GM18873 (cell line): ENCODE measurements at regions not wholly inside any gene's neighbourhood (a gene's known extent, or its start where the extent isn't known, plus 50 kb on each side); places are given as distances from the start of the nearest gene placed in this dataset.
"Not testable (repeated sequence)": the region's sequence is repeated elsewhere in the genome, so short reads cannot be mapped to it uniquely, and the experiment has no call there.

ENCODE experiments used
- ATAC-seq: cut with Tn5 transposase; IDR thresholded peaks from one replicate; pipeline ENCODE4 v1.9.1; 2021; ENCODE audit warnings: mild to moderate bottlenecking, moderate library complexity, moderate number of reproducible peaks; ENCODE audit not compliant: unreplicated experiment, low FRiP score

DNA sequence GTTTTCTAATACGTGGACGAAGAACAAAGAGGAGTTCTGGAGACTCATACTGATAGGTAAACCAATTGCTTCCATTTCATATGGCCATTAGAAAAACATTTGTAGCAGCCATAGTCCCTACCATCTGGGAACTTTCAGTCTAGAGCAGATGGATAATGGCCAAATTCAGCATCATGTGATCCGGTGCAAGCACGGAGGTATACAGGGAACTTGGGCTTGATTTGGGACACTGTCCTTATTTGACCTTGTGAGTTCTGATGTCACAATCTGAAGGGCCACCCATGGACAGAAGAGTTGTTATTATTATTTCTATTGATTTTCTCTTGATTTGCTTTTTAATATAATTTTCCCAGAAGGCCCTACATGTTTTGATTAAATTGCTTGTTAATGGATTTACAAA lies 154.6 kb upstream of the ZNF267 start:
- no peak for ATAC-seq

DNA sequence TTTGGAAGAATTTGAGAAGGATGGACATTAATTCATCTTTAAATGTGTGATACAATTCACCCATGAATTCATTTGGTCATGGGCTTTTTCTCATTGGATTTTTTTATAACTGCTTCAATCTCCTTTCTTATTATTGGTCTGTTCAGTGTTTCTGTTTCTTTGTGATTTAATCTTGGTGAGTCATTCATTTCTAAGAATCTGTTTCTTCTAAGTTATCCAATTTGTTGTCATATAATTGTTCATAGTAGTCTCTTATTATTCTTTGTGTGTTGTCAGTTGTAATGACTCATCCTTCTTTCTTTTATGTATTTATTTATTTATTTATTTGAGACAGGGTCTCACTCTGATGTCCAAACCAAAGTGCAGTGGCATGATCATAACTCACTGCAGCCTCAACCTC lies 146.1 kb upstream of the ZNF267 start:
- ATAC-seq: no peak

DNA sequence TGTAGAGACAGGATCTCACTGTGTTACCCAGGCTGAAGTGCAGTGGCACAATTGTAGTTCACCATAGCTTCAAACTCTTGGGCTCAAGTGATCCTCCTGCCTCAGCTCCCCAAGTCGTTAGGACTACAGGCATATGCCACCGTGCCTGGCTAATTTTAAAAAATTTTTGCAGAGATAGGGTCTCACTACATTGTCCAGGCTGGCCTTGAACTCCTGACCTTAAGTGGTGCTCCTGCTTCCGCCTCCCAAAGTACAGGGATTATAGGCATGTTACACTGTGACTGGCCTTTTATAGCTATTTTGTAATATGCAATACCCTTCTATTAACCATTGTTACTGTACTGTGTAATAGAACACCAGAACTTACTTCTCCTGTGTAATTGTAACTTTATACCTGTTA lies 139.3 kb upstream of the ZNF267 start:
- ATAC-seq: no peak

DNA sequence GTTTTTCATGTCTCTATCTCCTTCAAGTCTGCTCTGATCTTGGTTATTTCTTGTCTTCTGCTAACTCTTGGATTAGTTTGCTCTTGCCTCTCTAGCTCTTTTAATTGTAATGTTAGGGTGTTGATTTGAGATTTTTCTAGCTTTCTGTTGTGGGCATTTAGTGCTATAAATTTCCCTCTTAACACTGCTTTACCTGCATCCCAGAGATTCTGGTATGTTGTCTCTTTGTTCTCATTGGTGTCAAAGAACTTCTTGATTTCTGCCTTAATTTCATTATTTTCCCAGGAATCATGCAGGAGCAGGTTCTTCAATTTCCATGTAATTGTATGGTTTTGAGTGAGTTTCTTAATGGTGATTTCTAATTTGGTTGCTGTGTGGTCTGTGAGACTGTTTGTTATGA lies 128.5 kb upstream of the ZNF267 start:
- not testable (repeated sequence) for ATAC-seq

DNA sequence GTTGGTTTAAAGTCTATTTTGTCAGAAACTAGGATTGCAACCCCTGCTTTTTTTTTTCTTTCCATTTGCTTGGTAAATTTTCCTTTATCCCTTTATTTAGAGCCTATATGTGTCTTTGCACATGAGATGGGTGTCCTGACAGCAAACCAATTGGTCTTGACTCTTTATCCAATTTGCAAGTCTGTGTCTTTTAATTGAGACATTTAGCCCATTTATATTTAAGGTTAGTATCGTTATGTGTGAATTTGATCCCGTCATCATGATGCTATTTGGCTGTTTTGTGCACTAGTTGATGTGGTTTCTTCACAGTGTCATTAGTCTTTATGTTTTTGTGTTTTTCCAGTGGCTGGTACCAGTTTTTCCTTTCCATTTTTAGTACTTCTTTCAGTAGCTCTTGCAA lies 127.7 kb upstream of the ZNF267 start:
- no peak for ATAC-seq

DNA sequence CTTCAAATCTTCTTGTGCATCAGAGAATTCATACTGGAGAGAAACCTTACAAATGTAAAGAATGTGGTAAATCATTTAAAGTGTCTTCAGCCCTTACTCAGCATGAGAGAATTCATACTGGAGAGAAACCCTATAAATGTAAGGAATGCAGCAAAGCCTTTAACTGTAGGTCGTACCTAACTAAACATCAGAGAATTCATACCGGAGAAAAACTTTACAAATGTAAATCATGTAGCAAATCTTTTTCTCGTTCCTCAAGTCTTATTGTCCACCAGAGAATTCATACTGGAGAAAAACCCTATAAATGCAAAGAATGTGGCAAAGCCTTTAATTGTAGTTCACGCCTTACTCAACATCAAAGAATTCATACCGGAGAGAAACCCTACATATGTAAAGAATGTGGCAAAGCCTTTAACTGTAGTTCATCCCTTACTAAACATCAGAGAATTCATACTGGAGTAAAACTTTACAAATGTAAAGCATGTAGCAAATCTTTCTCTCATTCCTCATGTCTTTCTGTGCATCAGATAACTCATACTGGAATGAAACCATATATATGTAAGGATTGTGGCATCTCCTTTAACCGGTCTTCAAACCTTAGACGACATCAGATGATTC lies 118.5 kb upstream of the ZNF267 start:
- ATAC-seq: no peak

DNA sequence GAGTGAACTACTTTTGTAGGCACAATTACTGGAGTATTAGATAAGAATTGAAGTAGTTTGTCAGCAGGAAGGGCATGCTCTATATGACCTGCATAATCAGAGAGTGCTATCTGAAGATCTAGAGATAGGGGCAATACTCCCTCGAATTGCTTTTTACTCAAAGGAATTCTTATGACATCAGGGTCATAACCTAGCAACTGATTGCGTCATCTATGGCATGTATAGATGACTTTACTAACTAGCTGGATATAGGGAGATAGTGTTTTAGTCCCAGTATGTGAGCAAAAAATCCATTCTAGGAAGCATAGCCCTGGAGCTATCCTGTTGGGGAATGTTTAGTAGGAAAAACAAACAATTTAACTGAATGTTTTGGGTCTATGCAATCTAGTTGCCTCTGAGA lies 109.5 kb upstream of the ZNF267 start:
- no peak for ATAC-seq

DNA sequence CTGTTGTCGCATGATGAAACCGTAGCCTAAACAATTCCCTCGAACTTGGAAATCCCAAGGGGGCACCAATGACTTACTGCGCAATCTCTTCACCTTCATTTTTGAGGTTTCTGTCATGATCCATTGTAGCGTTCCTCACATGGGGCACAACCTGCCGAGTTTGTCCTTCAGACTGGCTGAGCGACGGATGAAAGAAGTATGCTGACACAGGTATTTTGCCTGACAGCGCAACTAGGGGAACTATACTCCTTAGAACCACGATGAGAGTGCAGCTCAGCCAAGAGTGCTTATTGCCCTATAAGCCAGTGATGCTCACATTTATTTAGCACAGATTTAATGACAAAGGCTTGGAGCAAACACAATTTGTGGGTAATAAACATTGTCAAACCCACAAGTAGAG lies 106.3 kb upstream of the ZNF267 start:
- ATAC-seq: no peak

DNA sequence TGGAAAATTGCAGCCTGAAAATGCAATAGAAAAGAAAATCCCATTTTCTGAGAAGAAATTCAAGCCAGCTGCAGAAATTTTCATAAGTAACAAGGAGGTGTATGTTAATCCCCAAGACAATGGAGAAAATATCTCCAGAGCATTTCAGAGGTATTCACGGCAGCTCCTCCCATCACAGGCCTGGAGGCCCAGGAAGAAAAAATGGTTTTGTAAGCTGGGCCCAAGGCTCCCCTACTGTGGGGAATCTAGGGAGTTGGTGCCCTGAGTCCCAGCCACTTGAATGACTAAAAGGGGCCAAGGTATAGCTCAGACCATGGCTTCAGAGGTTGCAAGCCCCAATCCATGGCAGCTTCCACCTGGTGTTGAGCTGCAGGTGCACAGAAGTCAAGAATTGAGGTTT lies 93.3 kb upstream of the ZNF267 start:
- ATAC-seq: no peak

DNA sequence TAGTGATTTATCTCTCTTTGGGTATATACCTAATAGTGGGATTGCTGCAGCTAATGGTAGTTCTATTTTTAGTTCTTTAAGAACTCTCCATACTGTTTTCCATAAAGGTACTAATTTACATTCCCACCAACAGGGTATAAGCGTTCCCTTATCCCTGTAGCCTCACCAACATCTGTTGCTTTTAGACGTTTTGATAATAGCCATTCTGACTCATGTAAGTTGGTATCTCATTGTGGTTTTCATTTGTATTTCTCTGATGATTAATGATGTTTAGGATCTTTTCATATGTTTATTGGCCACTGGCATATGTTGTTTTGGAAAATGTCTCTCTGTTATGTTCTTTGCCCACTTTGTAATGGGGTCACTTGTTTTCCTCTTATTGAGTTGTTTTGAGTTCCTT lies 88.5 kb upstream of the ZNF267 start:
- ATAC-seq: no peak

DNA sequence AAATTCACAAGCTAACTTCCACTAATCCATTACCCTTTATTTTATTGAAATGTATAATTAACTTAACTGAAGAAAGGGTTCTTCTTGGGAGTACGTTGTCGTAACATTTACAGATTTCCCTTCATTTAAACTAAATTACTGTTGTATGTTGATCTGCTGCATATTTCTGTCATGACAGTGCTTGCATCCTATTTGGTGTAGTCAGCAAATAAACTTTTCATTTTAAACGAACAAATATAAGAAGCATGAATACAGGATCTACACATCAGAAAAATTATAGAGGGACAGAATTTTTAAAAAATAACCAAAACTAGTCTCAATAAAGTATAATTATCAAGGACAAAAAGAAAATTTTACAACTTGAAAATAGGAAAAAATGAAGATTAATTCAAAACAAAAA lies 66.5 kb upstream of the ZNF267 start:
- ATAC-seq: no peak

DNA sequence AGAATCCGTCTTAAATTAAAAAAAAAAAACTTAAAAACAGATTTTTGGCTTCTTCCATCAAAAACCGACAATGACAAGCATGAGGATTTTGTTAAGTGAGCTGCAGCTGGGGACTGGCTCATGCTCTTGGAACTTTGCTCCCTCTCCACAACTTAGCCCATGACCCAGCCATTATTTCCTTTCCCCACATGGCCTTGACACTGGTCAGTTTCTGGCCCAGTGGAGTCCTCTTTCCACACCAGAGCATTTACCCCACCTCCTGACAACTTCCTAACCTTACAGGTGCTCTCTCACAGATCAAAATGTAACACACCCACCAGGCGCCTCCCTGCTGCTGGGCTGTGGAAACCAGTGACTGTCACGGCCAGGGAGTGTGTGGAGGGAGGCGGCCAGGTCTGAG lies 62.7 kb upstream of the ZNF267 start:
- ATAC-seq: no peak

DNA sequence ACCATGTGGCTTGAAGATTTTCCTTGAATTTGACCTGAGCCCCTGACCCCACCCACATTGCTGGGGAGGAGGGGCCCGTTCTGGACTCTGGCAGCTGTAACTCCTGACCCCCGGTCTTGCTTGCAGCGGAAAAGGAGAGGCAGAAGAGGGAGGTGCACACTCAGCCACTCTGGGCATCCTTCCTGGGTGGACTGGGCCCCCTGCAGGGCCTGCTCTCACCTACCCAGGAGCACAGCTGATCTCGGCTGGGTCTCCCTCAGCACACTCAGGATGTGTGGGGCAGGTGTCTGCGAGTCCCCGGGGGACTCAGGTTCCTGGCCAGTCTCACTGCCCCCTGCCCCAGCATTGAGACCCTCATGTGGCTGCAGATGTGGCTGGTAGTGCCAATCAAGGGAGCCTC lies 57.5 kb upstream of the ZNF267 start:
- ATAC-seq: not testable (repeated sequence)

DNA sequence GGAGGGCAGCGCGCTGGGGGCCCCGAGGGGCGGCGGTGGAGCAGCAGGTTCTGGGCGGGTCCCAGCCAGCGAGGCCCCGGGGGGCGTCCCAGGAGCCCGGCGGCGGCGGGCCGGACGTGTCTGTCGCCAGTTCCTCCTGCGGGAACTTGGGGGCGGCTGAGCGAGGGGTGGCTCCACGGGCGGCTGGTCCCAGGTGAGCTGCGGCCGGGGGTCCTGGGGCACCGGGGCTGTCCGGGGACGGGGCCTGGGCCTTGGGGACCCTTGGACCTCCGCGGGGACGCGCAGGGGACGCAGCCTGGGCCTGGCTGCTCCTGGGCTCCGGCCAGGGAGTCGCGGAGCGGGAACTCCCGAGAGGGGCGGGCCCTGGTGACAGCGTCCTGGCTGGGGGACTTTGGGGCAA lies 54.2 kb upstream of the ZNF267 start:
- no peak for ATAC-seq

DNA sequence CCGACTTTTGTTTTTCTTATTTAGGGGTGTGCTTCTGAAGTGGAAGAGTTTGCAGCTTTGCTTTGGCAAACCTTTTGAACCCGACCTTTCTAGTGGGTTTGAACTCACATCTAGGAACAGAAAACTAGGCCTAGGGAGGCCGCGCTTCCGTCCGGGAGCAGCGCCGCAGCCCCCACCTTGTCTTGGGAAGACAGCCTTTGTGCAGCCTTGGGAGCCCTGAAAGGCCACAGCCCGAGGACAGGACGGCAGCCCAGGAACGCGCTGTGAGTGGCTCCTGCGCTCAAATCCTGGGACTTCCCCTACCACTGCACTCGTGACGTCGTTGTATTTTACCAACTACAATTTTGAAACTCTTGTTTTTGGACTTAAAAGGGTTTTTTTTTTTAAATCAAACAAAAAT lies 53.7 kb upstream of the ZNF267 start:
- ATAC-seq: no peak
